HCT116 (cell line): ENCODE measurements at regions not wholly inside any gene's neighbourhood (a gene's known extent, or its start where the extent isn't known, plus 50 kb on each side); places are given as distances from the start of the nearest gene placed in this dataset.

Experiments
- ATAC-seq: fragments of 200-7000 bp; cut with Tn5 transposase; 2 replicates; pipeline ENCODE4 v1.9.1; 2020; ENCODE audit warnings: mild to moderate bottlenecking, moderate library complexity
- BruUV-seq: library from RNA; stranded (reverse); fragments of 400-500 nt; replicated peaks from 2 replicates; lab custom pipeline; 2021; lab: Mats Ljungman, UMichigan
- CTCF ChIA-PET: fragments of 300-600 bp; sonication (Branson Sonifier 250); formaldehyde crosslinking; loops from one replicate; lab custom pipeline; 2021; ENCODE audit warnings: antibody characterized with exemption; lab: Charles Lee
- POLR2A ChIA-PET: fragments of 300-600, 350-600 bp; sonication (Branson Sonifier 250); formaldehyde crosslinking; loops from one replicate; lab custom pipeline; 2021; ENCODE audit warnings: antibody characterized with exemption; lab: Charles Lee
- RAD21 ChIA-PET, 2 experiments: fragments of 300-600 bp; sonication (Branson Sonifier 250); formaldehyde crosslinking; loops; one replicate each; lab custom pipeline; 2023; ENCODE audit warnings: low total read pairs in 2 of 2; ENCODE audit not compliant: uncharacterized antibody in 2 of 2, unreplicated experiment in 2 of 2, low non-redundant PET in 1 of 2; lab: Charles Lee
- DNase-seq: peaks from one replicate; pipeline ENCODE4 v3.0.0-alpha.2; 2010; ENCODE audit warnings: low read depth, low spot score
- H2AFZ ChIP-seq: fragments of 200-600 bp; shearing (Covaris generic), sonication (generic); 2 replicates; pipeline ENCODE4 v1.6.1; 2017; ENCODE audit warnings: low read depth, mixed run types, mixed read lengths, antibody characterized with exemption, low read length; ENCODE audit not compliant: poor library complexity, severe bottlenecking
- H3K27ac ChIP-seq: 2 replicates; pipeline ENCODE4 v1.5.1; 2012; ENCODE audit warnings: low read depth, low read length
- H3K27me3 ChIP-seq: fragments of 200-600 bp; sonication (generic); 2 replicates; pipeline ENCODE4 v1.6.1; 2016; ENCODE audit warnings: mixed run types, low read length, mixed read lengths; ENCODE audit not compliant: insufficient read depth
- H3K36me3 ChIP-seq, 2 experiments: fragments of 200-500 bp in 1 of 2; fragments of 200-600 bp in 1 of 2; sonication (Bioruptor generic) in 1 of 2; sonication (generic) in 1 of 2; 2 replicates each; pipeline versions ENCODE4 v1.5.1 to v1.6.1; 2014 to 2016; ENCODE audit warnings: low read length in 2 of 2, inconsistent platforms in 1 of 2, mixed read lengths in 1 of 2, mixed run types in 1 of 2; ENCODE audit not compliant: insufficient read depth in 2 of 2, control insufficient read depth in 1 of 2
- H3K4me1 ChIP-seq, 2 experiments: fragments of 200-600 bp in 1 of 2; sonication (generic) in 1 of 2; 2 replicates each; pipeline versions ENCODE4 v1.5.1 to v1.6.1; 2012 to 2017; ENCODE audit warnings: low read length in 2 of 2, inconsistent platforms in 1 of 2, mild to moderate bottlenecking in 1 of 2, mixed read lengths in 1 of 2, mixed run types in 1 of 2, moderate library complexity in 1 of 2; ENCODE audit not compliant: insufficient read depth in 2 of 2, control insufficient read depth in 1 of 2
- H3K4me2 ChIP-seq: fragments of 200-600 bp; sonication (generic); 2 replicates; pipeline ENCODE4 v1.6.1; 2017; ENCODE audit warnings: mixed run types, low read length, mixed read lengths
- H3K4me3 ChIP-seq, 2 experiments: fragments of 200-600 bp in 1 of 2; sonication (generic) in 1 of 2; replicated peaks in 1 of 2; 2 replicates each; pipeline ENCODE4 v1.5.1; 2011 to 2016; ENCODE audit warnings: low read length in 2 of 2, control low read depth in 1 of 2, low read depth in 1 of 2, mild to moderate bottlenecking in 1 of 2, mixed read lengths in 1 of 2, mixed run types in 1 of 2
- H3K79me2 ChIP-seq: fragments of 200-600 bp; sonication (generic); 2 replicates; pipeline ENCODE4 v1.6.1; 2017; ENCODE audit warnings: mild to moderate bottlenecking, mixed run types, low read length, moderate library complexity, mixed read lengths; ENCODE audit not compliant: insufficient read depth
- H3K9ac ChIP-seq: fragments of 200-600 bp; sonication (generic); 2 replicates; pipeline ENCODE4 v1.6.1; 2016; ENCODE audit warnings: low read length, mixed read lengths
- H3K9me2 ChIP-seq: fragments of 200-600 bp; sonication (generic), shearing (Covaris generic); 2 replicates; pipeline ENCODE4 v1.6.1; 2017; ENCODE audit warnings: mixed run types, mild to moderate bottlenecking, moderate library complexity; ENCODE audit not compliant: insufficient read depth
- H3K9me3 ChIP-seq, 2 experiments: fragments of 200-500 bp in 1 of 2; fragments of 200-600 bp in 1 of 2; sonication (Bioruptor generic) in 1 of 2; sonication (generic) in 1 of 2; 2 replicates each; pipeline ENCODE4 v1.6.1; 2014 to 2017; ENCODE audit warnings: low read length in 2 of 2, mixed read lengths in 2 of 2, inconsistent platforms in 1 of 2, low read depth in 1 of 2, mild to moderate bottlenecking in 1 of 2, mixed run types in 1 of 2, moderate library complexity in 1 of 2; ENCODE audit not compliant: control insufficient read depth in 1 of 2, insufficient read depth in 1 of 2
- H4K20me1 ChIP-seq: fragments of 200-600 bp; sonication (generic), shearing (Covaris generic); 2 replicates; pipeline ENCODE4 v1.6.1; 2017; ENCODE audit warnings: mixed run types, mild to moderate bottlenecking, moderate library complexity; ENCODE audit not compliant: insufficient read depth
- CBX3 ChIP-seq: IDR thresholded peaks from 2 replicates; pipeline ENCODE4 v1.6.1; 2012; ENCODE audit warnings: low read depth
- CEBPB ChIP-seq: IDR thresholded peaks from 2 replicates; pipeline ENCODE4 v1.6.1; 2012; ENCODE audit warnings: low read depth
- EGR1 ChIP-seq: IDR thresholded peaks from 2 replicates; pipeline ENCODE4 v1.6.1; 2012; ENCODE audit warnings: low read depth
- ELF1 ChIP-seq: IDR thresholded peaks from 2 replicates; pipeline ENCODE4 v1.6.1; 2012; ENCODE audit warnings: low read depth, borderline replicate concordance
- EZH2 ChIP-seq: fragments of 200-600 bp; sonication (generic); IDR thresholded peaks from 2 replicates; pipeline ENCODE4 v1.6.1; 2017; ENCODE audit warnings: antibody characterized with exemption, mixed run types
- EZH2phosphoT487 ChIP-seq: fragments of 200-600 bp; IDR thresholded peaks from 2 replicates; pipeline ENCODE4 v1.6.1; 2018; ENCODE audit warnings: antibody characterized with exemption, borderline replicate concordance
- POLR2A ChIP-seq: IDR thresholded peaks from 2 replicates; pipeline ENCODE4 v1.7.0; 2011; ENCODE audit warnings: borderline replicate concordance; ENCODE audit not compliant: insufficient read depth, insufficient read length; ENCODE audit errors: extremely low read depth
- POLR2AphosphoS5 ChIP-seq: IDR thresholded peaks from 2 replicates; pipeline ENCODE4 v1.6.1; 2011; ENCODE audit warnings: mild to moderate bottlenecking, low read depth, low read length, moderate library complexity
- SIN3A ChIP-seq: IDR thresholded peaks from 2 replicates; pipeline ENCODE4 v1.6.1; 2012; ENCODE audit warnings: low read depth
- SP1 ChIP-seq: IDR thresholded peaks from 2 replicates; pipeline ENCODE4 v1.6.1; 2012; ENCODE audit warnings: low read depth
- SRF ChIP-seq: IDR thresholded peaks from 2 replicates; pipeline ENCODE4 v1.6.1; 2012; ENCODE audit warnings: low read depth
- TCF7L2 ChIP-seq: IDR thresholded peaks from 2 replicates; pipeline ENCODE4 v1.7.0; 2011; ENCODE audit warnings: borderline replicate concordance, inconsistent platforms; ENCODE audit not compliant: insufficient read depth, insufficient read length; ENCODE audit errors: extremely low read depth
- YY1 ChIP-seq: IDR thresholded peaks from 2 replicates; pipeline ENCODE4 v1.6.1; 2011; ENCODE audit warnings: low read length, low read depth, moderate library complexity, mild to moderate bottlenecking; ENCODE audit not compliant: insufficient replicate concordance; ENCODE audit errors: extremely low read depth
- ZFX ChIP-seq: fragments of 450-650 bp; IDR thresholded peaks from 2 replicates; pipeline ENCODE4 v1.6.1; 2017
- ZNF274 ChIP-seq: fragments of 200-500 bp; sonication (Bioruptor generic); IDR thresholded peaks from 2 replicates; pipeline ENCODE4 v1.6.1; 2014; ENCODE audit warnings: mild to moderate bottlenecking, low read depth, low read length, inconsistent platforms
- intact Hi-C: fragments of 100-400 bp; cut with micrococcal nuclease; formaldehyde crosslinking; loops from 2 replicates; pipeline ENCODE4 v1.10.0; 2022
- TF ChIP-seq, protein P1 (sequence below): IDR thresholded peaks from 2 replicates; pipeline ENCODE4 v1.6.1; 2012
- TF ChIP-seq, protein P2 (sequence below): IDR thresholded peaks from 2 replicates; pipeline ENCODE4 v1.6.1; 2011; ENCODE audit warnings: mild to moderate bottlenecking, low read length, moderate library complexity; ENCODE audit not compliant: insufficient replicate concordance; ENCODE audit errors: extremely low read depth
- TF ChIP-seq, protein P3 (sequence below): IDR thresholded peaks from 2 replicates; pipeline ENCODE4 v1.6.1; 2012
- TF ChIP-seq, protein P4 (sequence below): IDR thresholded peaks from 2 replicates; pipeline ENCODE4 v1.6.1; 2012; ENCODE audit warnings: low read depth

DNA sequence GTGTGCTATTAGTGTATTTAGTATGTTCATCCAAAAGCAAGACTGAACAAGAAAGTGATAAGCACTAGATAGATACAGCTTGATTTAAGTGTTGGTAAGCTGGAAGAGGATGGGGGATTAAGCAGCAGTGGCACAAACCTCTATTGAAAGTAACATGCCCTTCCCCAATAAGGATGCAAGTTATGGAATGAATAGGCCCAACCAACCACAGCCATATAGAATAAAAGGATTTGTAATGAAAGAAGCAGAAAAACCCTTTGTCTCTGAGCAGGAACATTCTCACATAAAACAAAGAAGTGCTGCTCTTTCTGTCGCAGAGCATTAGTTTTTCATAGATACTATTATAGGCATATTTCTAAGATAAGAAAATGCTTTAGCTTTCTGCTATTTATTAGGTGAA is 310.7 kb downstream of the IPO8 start:
- H3K4me2 ChIP-seq: no peak overlapping the region
- no peaks in the 10 kb centered on the region for H3K9me3 ChIP-seq
- no peaks in the 10 kb centered on the region for H3K79me2 ChIP-seq
- BruUV-seq: no TSS peak
- intact Hi-C loops: no loop called here
- no peaks in the 10 kb centered on the region for H3K9me2 ChIP-seq
- TF ChIP-seq, protein P1, sequence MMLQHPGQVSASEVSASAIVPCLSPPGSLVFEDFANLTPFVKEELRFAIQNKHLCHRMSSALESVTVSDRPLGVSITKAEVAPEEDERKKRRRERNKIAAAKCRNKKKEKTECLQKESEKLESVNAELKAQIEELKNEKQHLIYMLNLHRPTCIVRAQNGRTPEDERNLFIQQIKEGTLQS: no peak
- no peak for TF ChIP-seq CBX3
- TF ChIP-seq EGR1: no peak
- no peak for TF ChIP-seq ELF1
- no peak for TF ChIP-seq ZFX
- TF ChIP-seq SRF: no peak
- no peak for TF ChIP-seq YY1
- no peak for TF ChIP-seq TCF7L2
- TF ChIP-seq EZH2: no peak
- TF ChIP-seq, protein P2, sequence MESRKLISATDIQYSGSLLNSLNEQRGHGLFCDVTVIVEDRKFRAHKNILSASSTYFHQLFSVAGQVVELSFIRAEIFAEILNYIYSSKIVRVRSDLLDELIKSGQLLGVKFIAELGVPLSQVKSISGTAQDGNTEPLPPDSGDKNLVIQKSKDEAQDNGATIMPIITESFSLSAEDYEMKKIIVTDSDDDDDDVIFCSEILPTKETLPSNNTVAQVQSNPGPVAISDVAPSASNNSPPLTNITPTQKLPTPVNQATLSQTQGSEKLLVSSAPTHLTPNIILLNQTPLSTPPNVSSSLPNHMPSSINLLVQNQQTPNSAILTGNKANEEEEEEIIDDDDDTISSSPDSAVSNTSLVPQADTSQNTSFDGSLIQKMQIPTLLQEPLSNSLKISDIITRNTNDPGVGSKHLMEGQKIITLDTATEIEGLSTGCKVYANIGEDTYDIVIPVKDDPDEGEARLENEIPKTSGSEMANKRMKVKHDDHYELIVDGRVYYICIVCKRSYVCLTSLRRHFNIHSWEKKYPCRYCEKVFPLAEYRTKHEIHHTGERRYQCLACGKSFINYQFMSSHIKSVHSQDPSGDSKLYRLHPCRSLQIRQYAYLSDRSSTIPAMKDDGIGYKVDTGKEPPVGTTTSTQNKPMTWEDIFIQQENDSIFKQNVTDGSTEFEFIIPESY: no peak
- TF ChIP-seq POLR2A: no peak
- TF ChIP-seq, protein P3, sequence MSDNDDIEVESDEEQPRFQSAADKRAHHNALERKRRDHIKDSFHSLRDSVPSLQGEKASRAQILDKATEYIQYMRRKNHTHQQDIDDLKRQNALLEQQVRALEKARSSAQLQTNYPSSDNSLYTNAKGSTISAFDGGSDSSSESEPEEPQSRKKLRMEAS: no peak
- TF ChIP-seq EZH2phosphoT487: no peak
- no peak for TF ChIP-seq SIN3A
- TF ChIP-seq CEBPB: no peak
- TF ChIP-seq POLR2AphosphoS5: no peak
- TF ChIP-seq, protein P4, sequence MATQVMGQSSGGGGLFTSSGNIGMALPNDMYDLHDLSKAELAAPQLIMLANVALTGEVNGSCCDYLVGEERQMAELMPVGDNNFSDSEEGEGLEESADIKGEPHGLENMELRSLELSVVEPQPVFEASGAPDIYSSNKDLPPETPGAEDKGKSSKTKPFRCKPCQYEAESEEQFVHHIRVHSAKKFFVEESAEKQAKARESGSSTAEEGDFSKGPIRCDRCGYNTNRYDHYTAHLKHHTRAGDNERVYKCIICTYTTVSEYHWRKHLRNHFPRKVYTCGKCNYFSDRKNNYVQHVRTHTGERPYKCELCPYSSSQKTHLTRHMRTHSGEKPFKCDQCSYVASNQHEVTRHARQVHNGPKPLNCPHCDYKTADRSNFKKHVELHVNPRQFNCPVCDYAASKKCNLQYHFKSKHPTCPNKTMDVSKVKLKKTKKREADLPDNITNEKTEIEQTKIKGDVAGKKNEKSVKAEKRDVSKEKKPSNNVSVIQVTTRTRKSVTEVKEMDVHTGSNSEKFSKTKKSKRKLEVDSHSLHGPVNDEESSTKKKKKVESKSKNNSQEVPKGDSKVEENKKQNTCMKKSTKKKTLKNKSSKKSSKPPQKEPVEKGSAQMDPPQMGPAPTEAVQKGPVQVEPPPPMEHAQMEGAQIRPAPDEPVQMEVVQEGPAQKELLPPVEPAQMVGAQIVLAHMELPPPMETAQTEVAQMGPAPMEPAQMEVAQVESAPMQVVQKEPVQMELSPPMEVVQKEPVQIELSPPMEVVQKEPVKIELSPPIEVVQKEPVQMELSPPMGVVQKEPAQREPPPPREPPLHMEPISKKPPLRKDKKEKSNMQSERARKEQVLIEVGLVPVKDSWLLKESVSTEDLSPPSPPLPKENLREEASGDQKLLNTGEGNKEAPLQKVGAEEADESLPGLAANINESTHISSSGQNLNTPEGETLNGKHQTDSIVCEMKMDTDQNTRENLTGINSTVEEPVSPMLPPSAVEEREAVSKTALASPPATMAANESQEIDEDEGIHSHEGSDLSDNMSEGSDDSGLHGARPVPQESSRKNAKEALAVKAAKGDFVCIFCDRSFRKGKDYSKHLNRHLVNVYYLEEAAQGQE: no peak
- TF ChIP-seq ZNF274: no peak
- no peak for TF ChIP-seq SP1
- TF ChIP-seq, all 23 proteins: peak for 0
- Histone ChIP-seq H3K4me3 (no peak overlapping the region), H3K27ac (no peak overlapping the region), H3K27me3 (no peaks in the 10 kb centered on the region), H4K20me1 (no peaks in the 10 kb centered on the region), H3K9ac (no peak overlapping the region), H3K4me1 (no peaks in the 10 kb centered on the region), H3K36me3 (no peaks in the 10 kb centered on the region), H2AFZ (no peak overlapping the region)
- ChIA-PET RAD21 (no interaction called here), POLR2A (no interaction called here), CTCF (no interaction called here)
- DNase-seq (no peak), ATAC-seq (no peak)
